ENCODE measurements at regions not wholly inside any gene's neighbourhood (a gene's known extent, or its start where the extent isn't known, plus 50 kb on each side); places are given as distances from the start of the nearest gene placed in this dataset.

DNA sequence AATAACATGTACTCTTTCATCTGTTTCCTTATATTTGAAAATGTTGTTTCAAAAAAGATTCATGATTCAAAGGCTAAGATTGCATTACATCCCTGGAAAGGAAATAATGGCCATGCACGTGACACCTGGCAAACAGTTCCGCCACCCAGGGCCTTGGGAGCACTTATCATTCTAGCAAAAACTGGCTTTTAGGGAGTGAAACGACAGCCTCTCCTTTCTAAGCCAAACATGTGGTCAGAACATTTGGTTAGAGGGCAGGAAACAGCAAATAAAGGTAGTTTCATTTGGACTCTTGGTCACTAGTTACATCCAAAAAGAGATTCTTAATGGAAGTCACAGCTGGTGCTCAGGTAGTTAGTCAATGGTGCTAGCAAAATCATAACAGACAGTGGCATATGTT lies 83.5 kb downstream of the FAS start:
- TF ChIP-seq, protein P1, sequence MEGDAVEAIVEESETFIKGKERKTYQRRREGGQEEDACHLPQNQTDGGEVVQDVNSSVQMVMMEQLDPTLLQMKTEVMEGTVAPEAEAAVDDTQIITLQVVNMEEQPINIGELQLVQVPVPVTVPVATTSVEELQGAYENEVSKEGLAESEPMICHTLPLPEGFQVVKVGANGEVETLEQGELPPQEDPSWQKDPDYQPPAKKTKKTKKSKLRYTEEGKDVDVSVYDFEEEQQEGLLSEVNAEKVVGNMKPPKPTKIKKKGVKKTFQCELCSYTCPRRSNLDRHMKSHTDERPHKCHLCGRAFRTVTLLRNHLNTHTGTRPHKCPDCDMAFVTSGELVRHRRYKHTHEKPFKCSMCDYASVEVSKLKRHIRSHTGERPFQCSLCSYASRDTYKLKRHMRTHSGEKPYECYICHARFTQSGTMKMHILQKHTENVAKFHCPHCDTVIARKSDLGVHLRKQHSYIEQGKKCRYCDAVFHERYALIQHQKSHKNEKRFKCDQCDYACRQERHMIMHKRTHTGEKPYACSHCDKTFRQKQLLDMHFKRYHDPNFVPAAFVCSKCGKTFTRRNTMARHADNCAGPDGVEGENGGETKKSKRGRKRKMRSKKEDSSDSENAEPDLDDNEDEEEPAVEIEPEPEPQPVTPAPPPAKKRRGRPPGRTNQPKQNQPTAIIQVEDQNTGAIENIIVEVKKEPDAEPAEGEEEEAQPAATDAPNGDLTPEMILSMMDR (IDR thresholded peaks at IDR 0.05), result no peak
- Histone ChIP-seq H3K27me3 (no peaks in the 10 kb centered on the region), H3K4me3 (no peak overlapping the region), H3K4me1 (no peaks in the 10 kb centered on the region), H3K9me3 (no peaks in the 10 kb centered on the region), H3K27ac (peak overlapping the region in 1 of 2 donors; percentile 37), H3K36me3 (no peaks in the 10 kb centered on the region)
- DNase-seq (no peak), ATAC-seq (peak; percentile 27)
- intact Hi-C loops (cut with DNase I), result no loop called here

DNA sequence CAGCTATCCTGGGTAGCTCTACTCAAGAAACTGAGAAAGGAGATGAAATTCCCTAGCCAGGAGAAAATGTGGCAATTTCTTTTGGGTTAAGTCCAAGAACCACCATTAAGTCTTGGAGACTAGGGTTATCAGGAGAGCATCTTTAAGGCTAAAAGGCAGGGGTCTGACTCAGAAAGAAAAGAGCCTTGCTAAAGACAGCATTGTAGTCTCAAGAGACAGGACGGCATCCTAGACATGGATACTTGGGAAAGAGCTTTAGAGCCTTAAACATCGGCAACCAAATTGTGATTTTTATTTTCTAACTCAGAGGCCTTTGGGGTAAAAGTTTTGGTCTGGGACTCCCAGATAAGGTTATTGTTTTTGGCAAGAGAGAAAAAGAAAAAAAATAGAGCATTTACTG lies 83.1 kb downstream of the FAS start:
- no peak for ATAC-seq
- no peak for DNase-seq
- Histone ChIP-seq H3K4me1 (no peaks in the 10 kb centered on the region), H3K36me3 (no peaks in the 10 kb centered on the region), H3K27me3 (no peaks in the 10 kb centered on the region), H3K4me3 (no peak overlapping the region), H3K9me3 (no peaks in the 10 kb centered on the region), H3K27ac (peak overlapping the region in 1 of 2 donors; percentile 37)
- intact Hi-C loops (cut with DNase I), result no loop called here
- TF ChIP-seq, protein P1 (IDR thresholded peaks at IDR 0.05), result no peak

DNA sequence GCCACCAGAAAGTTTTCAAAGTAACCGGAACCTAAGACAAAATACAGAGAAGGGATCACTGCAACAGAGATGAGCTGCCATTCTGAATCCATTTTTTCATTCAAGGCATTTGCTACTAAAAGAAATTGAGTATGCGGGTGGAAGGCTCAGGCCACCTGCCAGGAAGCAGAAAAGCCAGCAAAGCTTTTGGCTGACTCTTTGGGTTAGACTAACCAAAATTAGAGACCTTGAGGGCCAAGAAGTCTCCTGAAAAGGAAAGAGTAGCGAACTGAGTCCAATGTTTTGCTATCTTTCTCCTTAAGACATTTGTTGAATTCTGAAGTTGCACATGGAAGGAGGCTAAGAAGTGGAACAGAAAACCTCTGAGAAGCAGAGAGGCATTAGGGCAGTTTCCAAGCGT lies 79.0 kb downstream of the FAS start:
- intact Hi-C loops (cut with DNase I), result no loop called here
- no peak for ATAC-seq
- H3K4me3 ChIP-seq, result no peak overlapping the region
- H3K27ac ChIP-seq, result no peak overlapping the region
- no peaks in the 10 kb centered on the region for H3K4me1 ChIP-seq
- H3K36me3 ChIP-seq, result no peaks in the 10 kb centered on the region
- H3K9me3 ChIP-seq, result no peaks in the 10 kb centered on the region
- no peaks in the 10 kb centered on the region for H3K27me3 ChIP-seq
- DNase-seq, result no peak
- TF ChIP-seq, protein P1 (IDR thresholded peaks at IDR 0.05), result no peak

Measured in left lung (tissue), 4 donors.